ENCODE measurements at regions not wholly inside any gene's neighbourhood (a gene's known extent, or its start where the extent isn't known, plus 50 kb on each side); places are given as distances from the start of the nearest gene placed in this dataset.

- Histone ChIP-seq H3K4me3 (no peak overlapping the region), H3K27ac (no peak overlapping the region), H3K27me3 (peaks cover 0 to 50% (median 0%) of the 10 kb centered on the region in 9 donors), H3K36me3 (no peaks in the 10 kb centered on the region), H3K9me3 (no peaks in the 10 kb centered on the region), H3K4me1 (no peaks in the 10 kb centered on the region)
- no peak for TF ChIP-seq CTCF (IDR thresholded peaks at IDR 0.05)
- no peak for TF ChIP-seq POLR2A (IDR thresholded peaks at IDR 0.05)
- intact Hi-C loops (cut with DNase I) = no loop called here
- DNase-seq (no peak), ATAC-seq (no peak)
- WGBS, 4 donors = 41 to 71% (median 58%) methylated on average over 3 of the region's 3 CpGs
Measured at GRCh38 chr10:2942938-2943337, 124.4 kb upstream of the PFKP start.

- ATAC-seq (no peak), DNase-seq (no peak)
- H3K4me1 ChIP-seq = no peaks in the 10 kb centered on the region
- H3K27ac ChIP-seq = no peak overlapping the region
- intact Hi-C loops (cut with DNase I) = no loop called here
- 71 to 81% (median 77%) methylated on average over 3 of the region's 3 CpGs for WGBS, 4 donors
- no peaks in the 10 kb centered on the region for H3K36me3 ChIP-seq
- no peaks in the 10 kb centered on the region for H3K9me3 ChIP-seq
- peaks cover 0 to 55% (median 6%) of the 10 kb centered on the region in 9 donors for H3K27me3 ChIP-seq
- no peak overlapping the region for H3K4me3 ChIP-seq
- peak in 3 of 12 donors; percentile 16 to 30 (median 21) for TF ChIP-seq CTCF (IDR thresholded peaks at IDR 0.05)
- no peak for TF ChIP-seq POLR2A (IDR thresholded peaks at IDR 0.05)
Measured at GRCh38 chr10:2938869-2939268, 128.5 kb upstream of the PFKP start.

GRCh38 chr10:2936816-2937215, 130.5 kb upstream of the PFKP start:
- WGBS, 4 donors = 37 to 57% (median 46%) methylated on average over 6 of the region's 6 CpGs
- H3K9me3 ChIP-seq = no peaks in the 10 kb centered on the region
- intact Hi-C loops (cut with DNase I) = no loop called here
- peaks cover 0 to 57% (median 6%) of the 10 kb centered on the region in 9 donors for H3K27me3 ChIP-seq
- no peaks in the 10 kb centered on the region for H3K36me3 ChIP-seq
- H3K27ac ChIP-seq = no peak overlapping the region
- no peak overlapping the region for H3K4me3 ChIP-seq
- TF ChIP-seq POLR2A (IDR thresholded peaks at IDR 0.05) = no peak
- TF ChIP-seq CTCF (IDR thresholded peaks at IDR 0.05) = no peak
- no peak for ATAC-seq
- no peaks in the 10 kb centered on the region for H3K4me1 ChIP-seq
- no peak for DNase-seq

GRCh38 chr10:2935647-2936386, 131.5 kb upstream of the PFKP start:
- TF ChIP-seq CTCF (IDR thresholded peaks at IDR 0.05) = no peak
- no peak for TF ChIP-seq POLR2A (IDR thresholded peaks at IDR 0.05)
- DNase-seq (no peak), ATAC-seq (no peak)
- no peak overlapping the region for H3K4me3 ChIP-seq
- H3K27ac ChIP-seq = no peak overlapping the region
- no peaks in the 10 kb centered on the region for H3K36me3 ChIP-seq
- peaks cover 0 to 53% (median 6%) of the 10 kb centered on the region in 9 donors for H3K27me3 ChIP-seq
- no peaks in the 10 kb centered on the region for H3K4me1 ChIP-seq
- intact Hi-C loops (cut with DNase I) = no loop called here
- H3K9me3 ChIP-seq = no peaks in the 10 kb centered on the region
- WGBS, 4 donors = 76 to 87% (median 84%) methylated on average over 39 of the region's 39 CpGs
